MM.1S (cell line): ENCODE measurements at regions not wholly inside any gene's neighbourhood (a gene's known extent, or its start where the extent isn't known, plus 50 kb on each side); places are given as distances from the start of the nearest gene placed in this dataset.

Source experiments
- EZH2 ChIP-seq: fragments of 300-600 bp; sonication (generic); optimal IDR thresholded peaks from 2 replicates; pipeline ENCODE3; 2017; ENCODE audit warnings: low read depth, mild to moderate bottlenecking, antibody characterized with exemption, low read length, mixed read lengths
- TF ChIP-seq, protein P1 (sequence below): fragments of 300-600 bp; sonication (generic); IDR thresholded peaks from 2 replicates; pipeline ENCODE4 v1.5.1; 2016; ENCODE audit warnings: antibody characterized with exemption, low read length, mixed read lengths

- TF ChIP-seq, protein P1, sequence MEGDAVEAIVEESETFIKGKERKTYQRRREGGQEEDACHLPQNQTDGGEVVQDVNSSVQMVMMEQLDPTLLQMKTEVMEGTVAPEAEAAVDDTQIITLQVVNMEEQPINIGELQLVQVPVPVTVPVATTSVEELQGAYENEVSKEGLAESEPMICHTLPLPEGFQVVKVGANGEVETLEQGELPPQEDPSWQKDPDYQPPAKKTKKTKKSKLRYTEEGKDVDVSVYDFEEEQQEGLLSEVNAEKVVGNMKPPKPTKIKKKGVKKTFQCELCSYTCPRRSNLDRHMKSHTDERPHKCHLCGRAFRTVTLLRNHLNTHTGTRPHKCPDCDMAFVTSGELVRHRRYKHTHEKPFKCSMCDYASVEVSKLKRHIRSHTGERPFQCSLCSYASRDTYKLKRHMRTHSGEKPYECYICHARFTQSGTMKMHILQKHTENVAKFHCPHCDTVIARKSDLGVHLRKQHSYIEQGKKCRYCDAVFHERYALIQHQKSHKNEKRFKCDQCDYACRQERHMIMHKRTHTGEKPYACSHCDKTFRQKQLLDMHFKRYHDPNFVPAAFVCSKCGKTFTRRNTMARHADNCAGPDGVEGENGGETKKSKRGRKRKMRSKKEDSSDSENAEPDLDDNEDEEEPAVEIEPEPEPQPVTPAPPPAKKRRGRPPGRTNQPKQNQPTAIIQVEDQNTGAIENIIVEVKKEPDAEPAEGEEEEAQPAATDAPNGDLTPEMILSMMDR = no peak
- TF ChIP-seq EZH2 = no peak
Measured at GRCh38 chr5:179422908-179423481, 77.7 kb upstream of the ADAMTS2 start.
